Stimulated activated CD4-positive, alpha-beta T cell treated with anti-CD3 and anti-CD28 coated beads, Interleukin-2, amount 100 ng/mL, for 24 hours (primary cell): ENCODE measurements at regions not wholly inside any gene's neighbourhood (a gene's known extent, or its start where the extent isn't known, plus 50 kb on each side); places are given as distances from the start of the nearest gene placed in this dataset.

Experiments
- DNase-seq, 2 donors: peaks; one replicate each; pipeline ENCODE4 v3.0.0-alpha.2; 2020

- DNase-seq = no peak
Measured at GRCh38 chr4:125440814-125441213, 126.1 kb downstream of the FAT4 start.

GRCh38 chr4:125444166-125444565 lies 129.4 kb downstream of the FAT4 start:
- DNase-seq = no peak

- DNase-seq = no peak
Measured at GRCh38 chr4:125445525-125445924, 130.8 kb downstream of the FAT4 start.

DNA sequence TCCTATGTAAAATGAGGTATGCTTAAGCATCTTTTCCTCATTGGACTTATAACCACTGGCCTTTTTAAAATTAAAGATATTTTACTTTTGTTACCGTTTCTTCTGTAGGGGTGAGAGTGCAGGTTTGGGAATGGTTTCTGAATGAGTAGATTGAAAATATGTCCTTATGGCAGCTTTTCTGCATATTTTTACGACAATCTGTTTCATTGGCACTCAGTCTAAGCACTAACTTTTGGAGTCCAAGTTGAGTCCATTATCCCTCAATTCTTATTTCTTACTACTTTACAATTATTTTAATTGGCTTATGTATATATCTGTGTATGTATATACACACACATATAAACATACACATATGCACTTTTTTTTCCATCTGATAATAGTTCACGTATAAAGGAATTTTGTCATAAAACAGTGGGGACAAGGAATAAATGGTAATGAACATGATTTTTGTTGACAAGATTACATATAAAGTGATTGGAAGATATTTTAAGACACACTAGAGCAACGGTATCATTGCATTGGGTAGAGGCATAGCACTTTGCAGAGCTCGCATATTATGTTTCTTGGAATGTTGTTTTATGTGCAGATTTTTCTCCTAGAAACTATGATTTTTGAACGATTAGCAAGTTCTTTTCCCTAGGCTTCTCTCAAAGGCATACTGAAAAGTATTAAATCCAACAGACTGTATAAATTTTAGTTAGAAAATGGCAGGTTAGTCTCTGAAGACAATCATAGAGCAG lies 133.0 kb downstream of the FAT4 start:
- DNase-seq = no peak

DNA sequence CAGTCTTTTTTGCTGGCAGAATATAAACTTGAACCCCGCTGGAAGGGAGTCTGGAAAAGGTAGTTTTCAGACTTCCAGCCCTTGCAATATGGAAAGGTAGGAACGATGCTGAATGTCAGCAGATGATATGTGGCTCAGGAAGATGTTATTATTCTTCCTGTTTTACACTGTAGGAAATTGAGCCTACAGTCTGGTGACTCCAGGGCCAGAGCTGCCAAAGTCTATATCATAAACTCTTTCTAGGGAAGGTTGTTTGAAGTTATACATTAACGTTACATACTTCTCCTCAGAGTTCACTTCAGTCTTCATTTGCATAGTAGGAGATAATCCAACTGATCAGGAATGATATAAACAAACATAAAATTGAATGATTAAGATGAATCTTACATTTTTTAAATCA lies 141.3 kb downstream of the FAT4 start:
- DNase-seq = no peak

GRCh38 chr4:125459531-125459930 lies 144.8 kb downstream of the FAT4 start:
- no peak for DNase-seq

- DNase-seq = no peak
Measured at GRCh38 chr4:125461676-125462363, 147.1 kb downstream of the FAT4 start.

- no peak for DNase-seq
Measured at GRCh38 chr4:125464146-125464545, 149.4 kb downstream of the FAT4 start.

DNA sequence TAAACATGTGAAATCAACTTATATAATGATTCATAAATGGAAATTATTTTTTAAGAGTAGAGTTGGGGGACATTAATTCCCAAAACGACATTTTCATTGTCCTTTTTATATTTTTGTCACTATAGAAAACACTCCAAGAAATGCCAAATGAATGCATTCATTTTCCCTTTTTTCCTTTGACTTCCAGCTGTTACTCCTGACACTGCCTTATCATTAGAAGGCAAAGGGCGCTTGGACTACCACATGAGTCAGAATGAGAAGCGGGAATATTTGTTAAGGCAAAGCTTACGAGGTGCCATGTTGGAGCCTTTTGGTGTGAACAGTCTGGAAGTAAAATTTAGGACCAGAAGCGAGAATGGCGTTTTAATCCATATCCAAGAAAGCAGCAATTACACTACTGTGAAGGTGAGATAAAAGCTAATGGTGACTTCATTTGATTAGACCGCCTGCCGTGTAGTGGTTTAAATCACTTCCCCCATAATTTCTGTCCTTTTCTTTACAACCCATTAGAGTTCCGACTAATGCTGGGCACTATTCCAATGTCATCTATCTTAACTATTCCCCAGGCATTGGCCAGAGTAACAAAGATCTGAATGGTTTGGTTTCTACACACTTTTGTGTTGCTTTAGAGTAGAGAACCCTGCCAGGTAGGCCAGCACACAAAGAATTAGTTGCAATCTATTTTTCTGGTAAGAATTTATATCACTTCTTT lies 166.7 kb downstream of the FAT4 start:
- no peak for DNase-seq

DNA sequence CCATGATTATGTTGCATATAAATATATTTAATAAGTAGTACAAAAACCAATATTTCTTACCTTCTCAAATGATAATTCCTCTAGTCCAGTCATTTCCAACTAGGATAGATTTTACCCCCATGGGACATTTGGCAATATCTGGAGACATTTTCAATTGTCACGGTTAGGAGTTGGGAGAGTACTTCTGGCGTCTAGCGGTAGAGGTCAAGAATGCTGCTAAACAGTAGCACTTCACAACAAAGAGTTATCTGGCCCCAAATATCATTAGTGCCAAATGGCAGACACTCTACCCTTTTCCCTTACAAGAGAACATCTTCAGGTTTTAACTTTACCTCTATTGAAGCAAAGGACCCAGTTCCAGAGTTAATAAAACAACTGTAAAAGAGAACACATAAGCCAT lies 168.1 kb downstream of the FAT4 start:
- DNase-seq = no peak

DNA sequence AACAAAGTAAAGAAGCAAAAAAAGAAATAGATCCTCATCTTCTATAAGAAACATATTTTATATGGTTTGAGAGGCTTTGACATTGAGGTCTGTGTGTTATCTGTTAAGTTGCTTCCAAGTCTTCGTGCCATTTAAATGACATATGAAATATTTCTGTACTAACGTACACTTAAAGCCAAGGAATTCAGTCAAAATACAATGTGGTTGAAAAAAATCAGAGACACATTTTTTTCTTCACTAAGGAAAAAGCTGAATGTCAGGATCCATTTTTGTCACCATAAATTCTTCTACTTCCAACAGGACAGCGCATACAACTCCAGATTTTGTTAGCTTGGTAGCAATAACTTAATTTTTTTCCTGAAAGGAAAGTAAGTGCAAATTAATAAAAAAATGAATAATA lies 168.5 kb downstream of the FAT4 start:
- DNase-seq = no peak

DNA sequence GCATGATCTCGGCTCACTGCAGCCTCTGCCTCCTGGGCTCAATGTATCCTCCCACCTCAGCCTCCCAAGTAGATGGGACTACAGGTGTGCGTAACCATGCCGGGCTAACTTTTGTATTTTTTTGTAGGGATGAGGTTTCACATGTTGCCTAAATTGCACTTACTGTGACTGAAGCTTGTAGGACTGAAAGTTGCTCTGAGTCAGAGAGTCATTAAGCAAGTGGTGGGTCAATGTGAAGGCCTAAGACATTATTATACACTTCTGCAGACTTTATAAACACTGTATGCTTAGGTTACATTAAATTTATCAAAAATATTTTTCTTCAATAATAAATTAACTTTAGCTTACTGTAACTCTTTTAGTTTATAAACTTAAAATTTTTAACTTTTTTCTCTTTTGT lies 170.2 kb downstream of the FAT4 start:
- DNase-seq = no peak

DNA sequence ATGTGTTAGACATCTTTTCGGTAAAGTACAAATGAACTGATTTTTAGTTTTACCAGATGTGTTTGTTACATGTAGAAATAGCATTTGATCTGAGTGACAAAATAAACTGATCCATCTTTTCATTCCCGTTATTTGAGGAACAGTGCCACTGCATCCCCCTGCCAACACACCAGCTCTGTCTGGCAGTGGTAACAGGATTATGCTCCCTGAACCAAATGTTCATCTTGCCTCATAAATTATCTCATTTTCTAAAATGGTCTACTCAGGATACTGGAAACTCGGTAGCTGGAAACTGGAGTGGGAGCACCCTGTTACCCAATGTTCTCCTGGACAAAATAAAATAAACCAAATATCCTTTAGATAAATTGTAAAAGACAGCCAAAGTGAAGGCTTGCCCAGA lies 171.6 kb downstream of the FAT4 start:
- no peak for DNase-seq

- DNase-seq = no peak
Measured at GRCh38 chr4:125489952-125490690, 175.4 kb downstream of the FAT4 start.

- DNase-seq = no peak
Measured at GRCh38 chr4:125492957-125493356, 178.2 kb downstream of the FAT4 start.

GRCh38 chr4:125497861-125498260 lies 183.1 kb downstream of the FAT4 start:
- no peak for DNase-seq

DNA sequence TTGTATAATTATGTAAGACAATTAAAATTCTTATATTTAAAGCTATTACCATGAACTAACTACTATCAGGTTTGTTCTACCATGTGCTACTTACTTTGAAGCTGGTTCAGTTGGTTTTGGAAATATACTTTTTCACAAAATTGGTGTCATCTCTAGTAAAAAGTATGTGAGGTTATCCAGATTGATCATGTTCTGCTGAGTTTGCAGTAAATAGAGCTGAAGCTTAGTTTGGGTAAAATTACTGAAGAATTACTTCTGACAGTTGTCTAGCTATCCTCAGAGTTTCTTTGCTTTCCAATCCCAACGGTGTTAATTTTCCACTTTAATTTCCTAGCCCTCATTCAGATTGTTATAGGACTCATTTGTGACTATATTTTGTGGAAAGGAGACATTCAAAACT lies 184.2 kb downstream of the FAT4 start:
- DNase-seq = no peak

- DNase-seq = no peak
Measured at GRCh38 chr4:125501090-125501489, 186.3 kb downstream of the FAT4 start.

DNA sequence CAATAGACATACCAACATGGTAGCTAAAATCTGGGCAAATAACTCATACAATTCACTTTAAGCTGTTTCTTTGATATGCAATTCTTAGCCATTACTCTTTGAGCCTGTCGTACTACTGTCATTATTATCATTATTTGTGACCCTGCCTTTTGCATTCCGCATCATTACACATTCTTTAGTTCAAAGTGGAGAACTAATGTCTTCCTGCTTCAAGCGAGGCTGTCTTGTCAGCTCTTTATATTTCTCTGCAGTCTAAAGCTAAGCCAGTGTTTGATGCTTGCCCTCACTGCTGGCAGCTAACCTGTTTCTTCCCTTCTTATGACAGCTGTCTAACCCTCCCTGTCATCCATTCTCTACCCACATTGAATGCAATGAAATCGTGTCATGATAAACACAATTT lies 186.8 kb downstream of the FAT4 start:
- DNase-seq = no peak

- DNase-seq = no peak
Measured at GRCh38 chr4:125505621-125506020, 190.9 kb downstream of the FAT4 start.

GRCh38 chr4:125507141-125507540 lies 192.4 kb downstream of the FAT4 start:
- DNase-seq = no peak

DNA sequence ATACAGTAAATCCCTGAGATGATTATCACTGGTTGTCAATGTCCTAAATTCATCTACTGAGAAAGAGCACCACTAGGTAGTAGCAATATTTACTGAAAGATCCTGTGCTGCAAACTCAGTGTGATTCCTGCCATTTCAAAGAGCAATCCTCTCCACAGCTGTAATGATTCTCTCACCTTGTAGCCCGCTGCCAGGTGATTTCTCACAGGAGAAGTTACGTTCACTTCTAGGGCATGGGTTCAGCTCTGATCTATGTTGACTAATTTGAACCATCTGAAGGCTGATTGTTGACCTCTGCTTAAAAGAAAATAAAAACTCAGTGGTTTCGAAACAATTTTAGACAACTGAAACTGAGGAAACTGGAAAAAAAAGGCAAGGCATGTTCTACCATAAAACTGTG lies 197.0 kb downstream of the FAT4 start:
- DNase-seq = no peak

- no peak for DNase-seq
Measured at GRCh38 chr4:125515016-125515415, 200.3 kb downstream of the FAT4 start.
